ENCODE measurements at regions not wholly inside any gene's neighbourhood (a gene's known extent, or its start where the extent isn't known, plus 50 kb on each side); places are given as distances from the start of the nearest gene placed in this dataset.

GRCh38 chr7:57774300-57774699, 324.3 kb downstream of the ZNF716 start:
- FAIRE-seq: no peak
- Histone ChIP-seq H3K79me2 (ENCODE audit: control insufficient read depth, insufficient read depth, low read length) (no peaks in the 10 kb centered on the region), H3K4me2 (ENCODE audit: insufficient read depth, low read length) (no peak overlapping the region), H3K9ac (ENCODE audit: insufficient read depth in 1 of 2, low read depth in 2 of 2, low read length in 2 of 2) (no peak overlapping the region), H3K9me1 (ENCODE audit: control insufficient read depth, insufficient read depth, low read length) (no peaks in the 10 kb centered on the region), H4K20me1 (replicated peaks; ENCODE audit: control insufficient read depth, insufficient read depth, low read length) (no peaks in the 10 kb centered on the region), H3K27ac (ENCODE audit: extremely low read depth, low read depth, low read length) (no peak overlapping the region), H3K36me3 (ENCODE audit: control insufficient read depth, insufficient read depth, low read length) (no peaks in the 10 kb centered on the region), H3K27me3 (ENCODE audit: control insufficient read depth in 2 of 2, insufficient read depth in 2 of 2, low read length in 2 of 2) (no peaks in the 10 kb centered on the region), H3K4me3 (no peak overlapping the region), H3K9me3 (replicated peaks; ENCODE audit: control insufficient read depth, insufficient read depth, low read depth, low read length) (no peaks in the 10 kb centered on the region), H3K4me1 (replicated peaks in 1 of 2; ENCODE audit: control insufficient read depth in 2 of 2, insufficient read depth in 2 of 2, low read length in 2 of 2) (no peaks in the 10 kb centered on the region), H2AFZ (ENCODE audit: low read depth, low read length) (no peak overlapping the region)
- BruUV-seq (replicated peaks): no TSS peak
- in situ Hi-C loops (cut with MboI) (no loop called here), intact Hi-C loops (cut with micrococcal nuclease) (no loop called here)
- DNase-seq (ENCODE audit: extremely low read depth in 1 of 4, low spot score in 3 of 4): no peak
- no peak for ATAC-seq
- under 1% methylated on average over 13 of the region's 13 CpGs for WGBS (ENCODE audit: insufficient coverage, low coverage, missing lambda C conversion rate)
- CTCF ChIA-PET (ENCODE audit: low intra/inter-chr PET ratio): no interaction called here
- POLR2A ChIA-PET: no interaction called here
- TF ChIP-seq E2F3 (CRISPR knock-in tag; IDR thresholded peaks at IDR 0.05) (no peak), FIP1L1 (IDR thresholded peaks at IDR 0.05; ENCODE audit: low read depth, low read length, poor library complexity, severe bottlenecking) (no peak), ZNF133 (CRISPR knock-in tag; IDR thresholded peaks at IDR 0.05) (no peak), ZNF696 (CRISPR knock-in tag; conservative IDR thresholded peaks at IDR 0.05) (no peak), ZBED1 (IDR thresholded peaks at IDR 0.05) (no peak), JUNB (CRISPR knock-in tag; conservative IDR thresholded peaks at IDR 0.05) (no peak), NFRKB (IDR thresholded peaks at IDR 0.05; ENCODE audit: low read depth) (no peak), TAF7 (tag; IDR thresholded peaks at IDR 0.05) (no peak), ZNF780A (CRISPR knock-in tag; IDR thresholded peaks at IDR 0.05) (no peak), KLF6 (CRISPR knock-in tag; IDR thresholded peaks at IDR 0.05; ENCODE audit: borderline replicate concordance) (no peak), ZNF431 (CRISPR knock-in tag; IDR thresholded peaks at IDR 0.05) (no peak)
